ENCODE measurements at regions not wholly inside any gene's neighbourhood (a gene's known extent, or its start where the extent isn't known, plus 50 kb on each side); places are given as distances from the start of the nearest gene placed in this dataset.
"Not testable (repeated sequence)": the region's sequence is repeated elsewhere in the genome, so short reads cannot be mapped to it uniquely, and the experiment has no call there.

DNA sequence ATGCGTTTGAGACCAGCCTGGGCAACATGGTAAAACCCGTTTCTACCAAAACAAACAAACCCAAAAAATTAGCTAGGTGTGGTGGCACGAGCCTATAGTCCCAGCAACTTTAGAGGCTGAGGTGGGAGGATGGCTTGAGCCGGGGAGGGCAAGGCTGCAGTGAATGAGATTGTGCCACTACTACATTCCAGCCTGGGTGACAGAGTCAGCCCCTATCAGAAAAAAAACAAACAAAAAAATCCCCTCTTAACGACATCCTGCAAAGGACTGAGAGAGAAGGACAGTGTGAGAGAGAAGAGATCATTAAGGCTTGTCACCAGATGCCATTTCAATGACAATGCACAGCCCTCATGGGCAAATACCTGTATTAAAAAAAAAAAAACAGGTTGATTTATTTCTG, 266.7 kb upstream of the ATP10A start:
- H3K9me3 ChIP-seq (ENCODE audit: control insufficient read depth, insufficient read depth, low read length): no peaks in the 10 kb centered on the region
- H3K4me1 ChIP-seq (ENCODE audit: insufficient read depth, low read length): peaks cover 35% of the 10 kb centered on the region
- H3K9ac ChIP-seq (ENCODE audit: low read depth, low read length): no peak overlapping the region
- no peaks in the 10 kb centered on the region for H3K36me3 ChIP-seq (ENCODE audit: insufficient read depth, low read length)

DNA sequence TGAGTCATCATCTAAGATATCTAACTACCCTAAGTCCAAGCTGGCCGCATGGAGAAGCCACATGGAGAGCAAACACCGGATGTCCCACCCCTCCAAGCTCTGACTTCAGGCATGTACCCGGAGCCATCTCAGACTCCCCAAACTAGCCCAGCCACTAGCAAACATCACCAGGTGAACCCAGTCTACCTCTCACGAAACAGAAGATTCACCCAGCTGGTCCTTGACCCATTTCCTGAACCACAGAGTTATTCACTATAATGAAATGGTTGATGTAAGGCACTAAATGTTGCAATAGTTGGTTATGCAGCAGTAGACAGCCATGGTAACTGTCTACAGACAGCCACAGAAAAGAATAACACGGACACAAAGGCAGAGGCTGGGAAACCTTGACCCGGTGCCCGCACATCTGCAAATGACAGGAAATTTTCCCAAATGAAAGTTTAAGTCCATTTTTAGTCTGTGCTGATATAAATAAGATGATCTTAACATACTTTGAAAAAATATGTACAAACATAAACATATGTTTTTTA, 265.5 kb upstream of the ATP10A start:
- H3K9ac ChIP-seq (ENCODE audit: low read depth, low read length): no peak overlapping the region
- no peaks in the 10 kb centered on the region for H3K36me3 ChIP-seq (ENCODE audit: insufficient read depth, low read length)
- H3K4me1 ChIP-seq (ENCODE audit: insufficient read depth, low read length): peaks cover 25% of the 10 kb centered on the region
- H3K9me3 ChIP-seq (ENCODE audit: control insufficient read depth, insufficient read depth, low read length): no peaks in the 10 kb centered on the region

DNA sequence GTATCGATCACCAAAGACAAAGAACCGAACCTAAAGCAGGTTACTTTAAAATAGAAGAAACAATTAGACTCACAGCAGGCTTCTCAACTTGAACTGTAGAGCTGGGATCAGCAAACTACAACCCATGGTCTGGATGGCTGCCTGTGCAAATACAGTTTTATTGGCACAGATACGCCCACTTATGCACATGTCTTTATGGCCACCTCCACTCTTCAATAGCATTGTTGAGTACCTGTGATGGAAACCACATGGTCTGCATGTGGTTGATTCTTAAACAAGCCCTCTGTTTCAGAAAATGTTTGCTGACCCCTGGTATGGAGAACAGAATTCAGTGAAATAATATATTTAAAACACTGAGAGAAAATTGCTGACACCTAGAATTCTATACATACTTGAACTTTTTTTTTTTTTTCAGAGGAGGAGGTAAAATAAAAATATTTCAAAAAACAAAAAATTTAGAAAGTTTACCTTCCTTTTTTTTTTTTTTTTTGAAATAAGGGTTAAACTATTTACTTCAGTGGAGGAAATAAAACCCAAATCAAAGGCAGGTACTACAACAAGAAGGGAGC, 263.8 kb upstream of the ATP10A start:
- H3K9ac ChIP-seq (ENCODE audit: low read depth, low read length): no peak overlapping the region
- H3K4me1 ChIP-seq (ENCODE audit: insufficient read depth, low read length): peaks cover 10% of the 10 kb centered on the region
- H3K36me3 ChIP-seq (ENCODE audit: insufficient read depth, low read length): no peaks in the 10 kb centered on the region
- H3K9me3 ChIP-seq (ENCODE audit: control insufficient read depth, insufficient read depth, low read length): no peaks in the 10 kb centered on the region

DNA sequence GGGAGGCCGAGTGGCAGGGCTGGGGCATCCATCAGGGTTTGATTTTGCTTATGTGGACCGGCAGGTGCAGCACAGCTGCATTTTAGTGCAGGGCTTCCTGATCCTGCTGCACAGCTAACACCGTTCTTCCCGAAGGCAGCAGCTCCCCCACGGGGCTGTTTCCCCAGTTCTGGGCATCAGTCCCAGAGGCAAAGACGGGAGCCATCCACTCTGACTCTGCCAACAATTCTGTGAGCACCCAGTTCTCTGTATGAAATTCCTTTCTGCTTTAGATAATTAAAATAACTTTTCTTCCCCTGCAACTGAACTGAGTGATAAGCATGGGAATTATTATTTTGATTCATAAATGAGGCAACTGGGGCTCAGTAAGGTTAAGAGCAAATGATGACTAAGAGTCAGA, 262.9 kb upstream of the ATP10A start:
- Histone ChIP-seq H3K9ac (ENCODE audit: low read depth, low read length) (no peak overlapping the region), H3K4me1 (ENCODE audit: insufficient read depth, low read length) (peaks cover 10% of the 10 kb centered on the region), H3K9me3 (ENCODE audit: control insufficient read depth, insufficient read depth, low read length) (no peaks in the 10 kb centered on the region), H3K36me3 (ENCODE audit: insufficient read depth, low read length) (no peaks in the 10 kb centered on the region)

DNA sequence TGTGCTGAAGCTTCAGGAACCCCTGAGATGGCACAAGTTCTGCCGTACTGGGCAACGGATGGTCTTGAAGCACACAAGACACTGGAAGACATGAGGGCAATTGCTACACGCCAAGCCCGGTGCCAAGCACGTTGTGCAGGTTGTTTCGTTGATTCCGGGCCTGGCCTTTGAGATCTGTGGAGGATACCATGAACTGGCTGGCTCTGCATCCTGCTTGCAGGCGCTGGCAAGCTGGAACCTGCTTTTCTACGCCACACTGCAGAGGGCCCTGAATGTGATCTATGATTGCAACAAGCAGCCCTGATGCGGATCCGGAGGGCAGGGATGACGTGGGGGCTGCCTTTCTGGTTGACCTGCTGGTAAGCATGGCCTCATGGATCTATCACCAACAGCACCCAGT, 262.5 kb upstream of the ATP10A start:
- Histone ChIP-seq H3K4me1 (ENCODE audit: insufficient read depth, low read length) (peaks cover 10% of the 10 kb centered on the region), H3K36me3 (ENCODE audit: insufficient read depth, low read length) (no peaks in the 10 kb centered on the region), H3K9ac (ENCODE audit: low read depth, low read length) (no peak overlapping the region), H3K9me3 (ENCODE audit: control insufficient read depth, insufficient read depth, low read length) (no peaks in the 10 kb centered on the region)

- H3K9ac ChIP-seq (ENCODE audit: low read depth, low read length): no peak overlapping the region
- H3K4me1 ChIP-seq (ENCODE audit: insufficient read depth, low read length): no peaks in the 10 kb centered on the region
- no peaks in the 10 kb centered on the region for H3K36me3 ChIP-seq (ENCODE audit: insufficient read depth, low read length)
- H3K9me3 ChIP-seq (ENCODE audit: control insufficient read depth, insufficient read depth, low read length): no peaks in the 10 kb centered on the region
Measured at GRCh38 chr15:26119322-26119721, 256.2 kb upstream of the ATP10A start.

GRCh38 chr15:26115229-26115943, 252.3 kb upstream of the ATP10A start:
- no peak overlapping the region for H3K9ac ChIP-seq (ENCODE audit: low read depth, low read length)
- H3K4me1 ChIP-seq (ENCODE audit: insufficient read depth, low read length): no peaks in the 10 kb centered on the region
- H3K36me3 ChIP-seq (ENCODE audit: insufficient read depth, low read length): no peaks in the 10 kb centered on the region
- no peaks in the 10 kb centered on the region for H3K9me3 ChIP-seq (ENCODE audit: control insufficient read depth, insufficient read depth, low read length)

DNA sequence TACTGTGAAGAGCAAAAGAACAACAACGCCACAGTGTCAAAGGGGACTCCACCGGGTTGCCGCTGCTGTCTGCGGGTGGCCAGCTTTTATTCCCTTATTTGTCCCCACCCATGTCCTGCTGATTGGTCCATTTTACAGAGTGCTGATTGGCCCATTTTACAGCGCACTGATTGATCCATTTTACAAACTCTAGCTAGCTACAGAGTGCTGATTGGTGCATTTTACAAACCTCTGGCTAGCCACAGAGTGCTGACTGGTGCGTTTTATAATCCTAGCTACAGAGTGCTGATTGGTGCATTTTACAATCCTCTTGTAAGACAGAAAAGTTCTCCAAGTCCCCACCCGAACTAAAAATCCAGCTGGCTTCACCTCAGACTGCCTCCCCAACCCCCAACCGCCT, 251.0 kb upstream of the ATP10A start:
- H3K4me1 ChIP-seq (ENCODE audit: insufficient read depth, low read length); H3K9me3 ChIP-seq (ENCODE audit: control insufficient read depth, insufficient read depth, low read length); H3K36me3 ChIP-seq (ENCODE audit: insufficient read depth, low read length); H3K9ac ChIP-seq (ENCODE audit: low read depth, low read length): not testable (repeated sequence)

- H3K4me1 ChIP-seq (ENCODE audit: insufficient read depth, low read length): no peaks in the 10 kb centered on the region
- H3K9me3 ChIP-seq (ENCODE audit: control insufficient read depth, insufficient read depth, low read length): no peaks in the 10 kb centered on the region
- no peak overlapping the region for H3K9ac ChIP-seq (ENCODE audit: low read depth, low read length)
- no peaks in the 10 kb centered on the region for H3K36me3 ChIP-seq (ENCODE audit: insufficient read depth, low read length)
Measured at GRCh38 chr15:26113296-26113695, 250.2 kb upstream of the ATP10A start.

DNA sequence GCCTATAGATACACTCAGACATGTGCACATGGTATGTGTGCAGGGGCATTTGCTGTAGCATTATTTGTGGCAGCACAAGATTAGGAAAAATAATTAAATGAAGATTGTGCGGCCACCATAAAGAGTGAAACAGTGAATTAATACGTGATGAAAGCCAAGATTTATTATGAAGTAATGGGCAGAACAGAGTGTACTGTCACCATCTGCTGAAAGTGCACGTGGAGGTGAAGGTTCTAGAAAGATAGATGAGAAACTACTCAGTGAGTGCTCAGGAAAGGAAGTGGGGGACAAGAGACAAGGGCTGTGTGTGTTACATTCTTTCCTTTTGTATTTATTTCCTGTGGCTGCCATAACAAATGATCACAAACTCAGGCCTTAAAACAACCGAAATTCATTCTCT, 246.1 kb upstream of the ATP10A start:
- Histone ChIP-seq H3K4me1 (ENCODE audit: insufficient read depth, low read length) (no peaks in the 10 kb centered on the region), H3K36me3 (ENCODE audit: insufficient read depth, low read length) (no peaks in the 10 kb centered on the region), H3K9me3 (ENCODE audit: control insufficient read depth, insufficient read depth, low read length) (no peaks in the 10 kb centered on the region), H3K9ac (ENCODE audit: low read depth, low read length) (no peak overlapping the region)

DNA sequence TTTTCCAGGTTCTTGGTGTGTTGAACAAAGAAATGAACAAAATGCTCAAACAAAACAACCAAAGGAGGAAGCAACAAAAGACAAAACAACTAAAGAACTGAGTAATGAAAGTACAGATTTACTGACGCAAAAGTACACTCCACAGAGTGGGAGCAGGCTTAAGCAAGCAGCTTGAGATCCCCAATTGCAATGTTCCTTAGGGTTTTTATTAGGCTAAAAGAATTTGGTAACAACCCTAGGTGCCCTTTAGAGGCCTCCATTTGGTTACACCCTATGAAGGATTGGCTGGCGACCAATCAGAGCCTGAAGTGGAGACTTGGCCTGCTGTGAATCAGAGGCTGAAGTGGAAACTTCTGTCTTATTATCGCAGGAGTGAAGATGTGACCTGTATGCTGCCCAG, 243.4 kb upstream of the ATP10A start:
- H3K4me1 ChIP-seq (ENCODE audit: insufficient read depth, low read length): peaks cover 13% of the 10 kb centered on the region
- H3K9ac ChIP-seq (ENCODE audit: low read depth, low read length): no peak overlapping the region
- H3K36me3 ChIP-seq (ENCODE audit: insufficient read depth, low read length): no peaks in the 10 kb centered on the region
- H3K9me3 ChIP-seq (ENCODE audit: control insufficient read depth, insufficient read depth, low read length): no peaks in the 10 kb centered on the region

DNA sequence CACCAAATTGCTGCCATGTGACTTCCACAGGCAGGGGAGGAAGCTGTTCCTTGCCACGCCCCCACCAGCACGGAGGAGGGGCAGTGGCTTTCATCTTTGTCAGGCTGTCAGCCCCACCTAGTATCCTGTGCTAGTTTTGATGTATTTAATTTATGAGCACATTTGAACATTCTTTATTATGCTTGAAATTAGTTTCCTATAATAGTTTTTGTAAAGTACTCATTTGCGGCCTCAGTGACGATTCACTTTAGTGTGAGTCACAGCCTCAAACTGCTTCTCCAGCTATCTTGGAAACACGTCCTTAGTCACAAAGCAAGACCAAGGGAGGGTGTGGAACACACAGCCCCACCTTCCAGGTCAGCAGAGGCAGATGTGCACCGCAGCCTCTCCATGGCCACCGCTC, 239.9 kb upstream of the ATP10A start:
- no peak overlapping the region for H3K9ac ChIP-seq (ENCODE audit: low read depth, low read length)
- no peaks in the 10 kb centered on the region for H3K36me3 ChIP-seq (ENCODE audit: insufficient read depth, low read length)
- H3K4me1 ChIP-seq (ENCODE audit: insufficient read depth, low read length): peaks cover 13% of the 10 kb centered on the region
- H3K9me3 ChIP-seq (ENCODE audit: control insufficient read depth, insufficient read depth, low read length): no peaks in the 10 kb centered on the region

- Histone ChIP-seq H3K9ac (ENCODE audit: low read depth, low read length) (no peak overlapping the region), H3K4me1 (ENCODE audit: insufficient read depth, low read length) (peaks cover 13% of the 10 kb centered on the region), H3K36me3 (ENCODE audit: insufficient read depth, low read length) (no peaks in the 10 kb centered on the region), H3K9me3 (ENCODE audit: control insufficient read depth, insufficient read depth, low read length) (no peaks in the 10 kb centered on the region)
Measured at GRCh38 chr15:26102365-26102764, 239.2 kb upstream of the ATP10A start.

DNA sequence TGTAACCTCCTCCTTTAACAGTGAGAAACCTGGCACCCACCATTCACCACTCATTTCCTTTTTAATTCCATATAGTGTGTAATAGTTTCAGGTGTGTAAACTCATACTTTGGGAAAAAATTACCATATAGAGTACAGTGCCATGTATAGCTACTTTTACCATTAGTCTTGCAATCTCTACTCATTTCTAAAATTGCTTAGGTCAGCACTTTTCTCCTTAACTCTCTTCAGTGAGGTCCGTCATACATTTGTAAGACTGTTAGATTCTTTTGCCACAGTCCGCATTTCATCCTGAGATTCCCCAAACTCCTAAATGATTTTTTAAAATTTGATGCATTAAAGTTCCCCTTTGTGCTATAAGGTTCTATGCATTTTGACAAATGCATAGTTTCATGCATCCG, 238.3 kb upstream of the ATP10A start:
- Histone ChIP-seq H3K9me3 (ENCODE audit: control insufficient read depth, insufficient read depth, low read length) (no peaks in the 10 kb centered on the region), H3K36me3 (ENCODE audit: insufficient read depth, low read length) (no peaks in the 10 kb centered on the region)

GRCh38 chr15:26098801-26099200, 235.7 kb upstream of the ATP10A start:
- Histone ChIP-seq H3K4me1 (ENCODE audit: insufficient read depth, low read length) (peaks cover 13% of the 10 kb centered on the region), H3K9ac (ENCODE audit: low read depth, low read length) (no peak overlapping the region), H3K36me3 (ENCODE audit: insufficient read depth, low read length) (no peaks in the 10 kb centered on the region), H3K9me3 (ENCODE audit: control insufficient read depth, insufficient read depth, low read length) (no peaks in the 10 kb centered on the region)

More for the DNA sequence above, 238.3 kb upstream of the ATP10A start:
- peaks cover 13% of the 10 kb centered on the region for H3K4me1 ChIP-seq (ENCODE audit: insufficient read depth, low read length)
- H3K9ac ChIP-seq (ENCODE audit: low read depth, low read length): no peak overlapping the region

Measured in ES-I3 (cell line).